B cell (primary cell): ENCODE measurements at regions not wholly inside any gene's neighbourhood (a gene's known extent, or its start where the extent isn't known, plus 50 kb on each side); places are given as distances from the start of the nearest gene placed in this dataset.
"Not testable (repeated sequence)": the region's sequence is repeated elsewhere in the genome, so short reads cannot be mapped to it uniquely, and the experiment has no call there.

ENCODE experiments used
- ATAC-seq: fragments of 200-7000 bp; cut with Tn5 transposase; one replicate; pipeline ENCODE4 v1.10.0; 2021; ENCODE audit warnings: low read depth, mild to moderate bottlenecking, moderate number of reproducible peaks, moderate library complexity
- CTCF ChIA-PET: fragments of 350-600 bp; sonication (Branson Sonifier 250); formaldehyde crosslinking; loops from one replicate; lab custom pipeline; 2021; ENCODE audit warnings: antibody characterized with exemption, inconsistent platforms; lab: Charles Lee
- POLR2A ChIA-PET: fragments of 350-600 bp; sonication (Branson Sonifier 250); formaldehyde crosslinking; loops from one replicate; lab custom pipeline; 2021; ENCODE audit warnings: antibody characterized with exemption; lab: Charles Lee
- DNase-seq: peaks from one replicate; pipeline ENCODE4 v3.0.0; 2013
- H2AFZ ChIP-seq: 2 replicates; pipeline ENCODE4 v1.6.1; 2012; ENCODE audit warnings: mild to moderate bottlenecking, low read depth, low read length; ENCODE audit not compliant: insufficient read depth, poor library complexity, severe bottlenecking
- H3K27ac ChIP-seq, 2 donors: 1 replicate in 1 of 2; 2 replicates in 1 of 2; pipeline ENCODE4 v1.5.1; 2012 to 2013; ENCODE audit warnings: low read length in 2 of 2, mild to moderate bottlenecking in 2 of 2, moderate library complexity in 1 of 2
- H3K27me3 ChIP-seq, 4 experiments: fragments of 200-600 bp in 1 of 4; sonication (generic) in 1 of 4; replicated peaks in 1 of 4; 1 replicate in 2 of 4; 2 replicates in 2 of 4; pipeline versions ENCODE4 v1.6.1 to v1.7.0; 2013 to 2016; ENCODE audit warnings: low read length in 3 of 4, mild to moderate bottlenecking in 2 of 4, mixed read lengths in 1 of 4, moderate library complexity in 1 of 4; ENCODE audit not compliant: insufficient read depth in 4 of 4, control insufficient read depth in 3 of 4; ENCODE audit errors: control extremely low read depth in 1 of 4
- H3K36me3 ChIP-seq, 2 experiments: replicated peaks in 1 of 2; 1 replicate in 1 of 2; 2 replicates in 1 of 2; pipeline versions ENCODE4 v1.6.1 to v1.7.1; 2013; ENCODE audit warnings: low read length in 1 of 2; ENCODE audit not compliant: insufficient read depth in 2 of 2, control insufficient read depth in 1 of 2; ENCODE audit errors: control extremely low read depth in 1 of 2, extremely low read depth in 1 of 2
- H3K4me1 ChIP-seq, 2 donors: fragments of 200-600 bp in 1 of 2; sonication (generic) in 1 of 2; 1 replicate in 1 of 2; 2 replicates in 1 of 2; pipeline versions ENCODE4 v1.5.1 to v1.6.1; 2013 to 2017; ENCODE audit warnings: low read length in 2 of 2; ENCODE audit not compliant: control insufficient read depth in 2 of 2, insufficient read depth in 2 of 2
- H3K4me2 ChIP-seq: replicated peaks from 2 replicates; pipeline ENCODE3; 2012; ENCODE audit warnings: mild to moderate bottlenecking, low read depth, low read length; ENCODE audit not compliant: poor library complexity, severe bottlenecking
- H3K4me3 ChIP-seq, 5 experiments: fragments of 200-600 bp in 1 of 5; sonication (generic) in 1 of 5; 1 replicate in 3 of 5; 2 replicates in 2 of 5; pipeline versions ENCODE4 v1.5.1 to v1.7.0; 2011 to 2016; ENCODE audit warnings: low read length in 4 of 5, mild to moderate bottlenecking in 4 of 5, low read depth in 2 of 5, control low read depth in 1 of 5, moderate library complexity in 1 of 5; ENCODE audit not compliant: insufficient read depth in 1 of 5; ENCODE audit errors: control extremely low read depth in 1 of 5, extremely low read depth in 1 of 5
- H3K79me2 ChIP-seq: fragments of 200-600 bp; sonication (generic); one replicate; pipeline ENCODE4 v1.6.0; 2016; ENCODE audit warnings: low read length; ENCODE audit not compliant: control insufficient read depth, insufficient read depth
- H3K9ac ChIP-seq: fragments of 200-600 bp; sonication (generic); 2 replicates; pipeline ENCODE4 v1.6.1; 2017; ENCODE audit warnings: mild to moderate bottlenecking, low read length, moderate library complexity
- H3K9me3 ChIP-seq, 3 donors: one replicate each; pipeline versions ENCODE4 v1.6.1 to v1.7.1; 2013; ENCODE audit warnings: low read length in 2 of 3; ENCODE audit not compliant: control insufficient read depth in 2 of 3, insufficient read depth in 1 of 3; ENCODE audit errors: control extremely low read depth in 1 of 3
- H4K20me1 ChIP-seq: 2 replicates; pipeline ENCODE4 v1.6.0; 2012; ENCODE audit warnings: mild to moderate bottlenecking, low read length; ENCODE audit not compliant: insufficient read depth, control insufficient read depth, poor library complexity, severe bottlenecking
- H3K27ac Mint-ChIP-seq: one replicate; pipeline ENCODE4 v1.8.0; 2021; ENCODE audit warnings: mixed read lengths
- H3K27me3 Mint-ChIP-seq: one replicate; pipeline ENCODE4 v1.8.0; 2021; ENCODE audit warnings: mixed read lengths
- H3K4me1 Mint-ChIP-seq: one replicate; pipeline ENCODE4 v1.8.0; 2021; ENCODE audit warnings: mixed read lengths
- H3K4me3 Mint-ChIP-seq: one replicate; pipeline ENCODE4 v1.8.0; 2021; ENCODE audit warnings: mixed read lengths
- H3K9me3 Mint-ChIP-seq: one replicate; pipeline ENCODE4 v1.8.0; 2022; ENCODE audit warnings: mixed read lengths; ENCODE audit not compliant: insufficient read depth
- CTCF ChIP-seq: fragments of 200-600 bp; IDR thresholded peaks from one replicate; pipeline ENCODE4 v1.8.0; 2022; ENCODE audit warnings: antibody characterized with exemption, mild to moderate bottlenecking
- EZH2 ChIP-seq: IDR thresholded peaks from 2 replicates; pipeline ENCODE4 v1.6.1; 2012; ENCODE audit warnings: borderline replicate concordance, low read depth, mild to moderate bottlenecking, moderate library complexity, low read length; ENCODE audit not compliant: insufficient read depth, poor library complexity, severe bottlenecking
- WGBS: methylation state at CpG from one replicate; pipeline ENCODE4 v1.1.5; 2013; ENCODE audit warnings: missing lambda C conversion rate; ENCODE audit not compliant: insufficient coverage; 5-methylcytosine and 5-hydroxymethylcytosine counted together
- intact Hi-C: fragments of 100-400 bp; cut with micrococcal nuclease; formaldehyde crosslinking; loops from one replicate; pipeline ENCODE4 v1.10.0; 2022

GRCh38 chr3:147159141-147159540 is 247.2 kb downstream of the ZIC4 start:
- H3K9ac ChIP-seq = no peak overlapping the region
- H3K4me2 ChIP-seq = no peak overlapping the region
- H3K36me3 ChIP-seq = no peaks in the 10 kb centered on the region
- intact Hi-C loops = no loop called here
- TF ChIP-seq EZH2 (no peak), CTCF (no peak)
- peaks cover 0 to 3% (median 3%) of the 10 kb centered on the region in 3 donors for H3K9me3 ChIP-seq
- no peaks in the 10 kb centered on the region for H3K79me2 ChIP-seq
- ATAC-seq (no peak), DNase-seq (no peak)
- no peak overlapping the region for H3K27ac ChIP-seq
- POLR2A ChIA-PET = no interaction called here
- H3K27me3 ChIP-seq = no peaks in the 10 kb centered on the region
- H3K9me3 Mint-ChIP-seq = no peaks in the 10 kb centered on the region
- H3K4me1 ChIP-seq = no peaks in the 10 kb centered on the region
- H3K4me3 Mint-ChIP-seq = no peak overlapping the region
- H2AFZ ChIP-seq = no peak overlapping the region
- CTCF ChIA-PET = interaction anchor here (1.2 kb wide), 1 partner anchor 14 kb away, joined by 3 read pairs; no protein-coding TSS in a partner anchor
- H3K27ac Mint-ChIP-seq = no peak overlapping the region
- WGBS = 73% methylated on average over 1 of the region's 1 CpG
- H4K20me1 ChIP-seq = no peaks in the 10 kb centered on the region
- H3K4me1 Mint-ChIP-seq = no peaks in the 10 kb centered on the region
- no peaks in the 10 kb centered on the region for H3K27me3 Mint-ChIP-seq
- H3K4me3 ChIP-seq = no peak overlapping the region

GRCh38 chr3:147157631-147158030 is 248.7 kb downstream of the ZIC4 start:
- Histone ChIP-seq H3K27me3 (no peaks in the 10 kb centered on the region), H3K9ac (no peak overlapping the region), H3K9me3 (peaks cover 0 to 9% (median 3%) of the 10 kb centered on the region in 3 donors), H2AFZ (no peak overlapping the region), H4K20me1 (no peaks in the 10 kb centered on the region), H3K4me2 (no peak overlapping the region), H3K4me1 (no peaks in the 10 kb centered on the region), H3K36me3 (no peaks in the 10 kb centered on the region), H3K79me2 (no peaks in the 10 kb centered on the region), H3K4me3 (no peak overlapping the region), H3K27ac (no peak overlapping the region)
- no peak overlapping the region for H3K4me3 Mint-ChIP-seq
- no peaks in the 10 kb centered on the region for H3K27me3 Mint-ChIP-seq
- no peaks in the 10 kb centered on the region for H3K9me3 Mint-ChIP-seq
- intact Hi-C loops = no loop called here
- POLR2A ChIA-PET = no interaction called here
- ATAC-seq (no peak), DNase-seq (no peak)
- TF ChIP-seq EZH2 (no peak), CTCF (no peak)
- CTCF ChIA-PET = interaction anchor here (1.1 kb wide), 1 partner anchor 9 kb away, joined by 4 read pairs; no protein-coding TSS in a partner anchor
- 70% methylated on average over 2 of the region's 3 CpGs for WGBS
- H3K27ac Mint-ChIP-seq = no peak overlapping the region
- no peaks in the 10 kb centered on the region for H3K4me1 Mint-ChIP-seq

GRCh38 chr3:147154988-147155387 is 251.4 kb downstream of the ZIC4 start:
- DNase-seq, intact Hi-C loops, H3K27me3 ChIP-seq, H3K4me1 Mint-ChIP-seq, H2AFZ ChIP-seq, H3K27ac ChIP-seq, H4K20me1 ChIP-seq, H3K27me3 Mint-ChIP-seq, ATAC-seq, POLR2A ChIA-PET, H3K9me3 ChIP-seq, CTCF ChIA-PET, H3K36me3 ChIP-seq, H3K4me3 ChIP-seq, H3K27ac Mint-ChIP-seq, H3K9ac ChIP-seq, H3K9me3 Mint-ChIP-seq, H3K79me2 ChIP-seq, H3K4me3 Mint-ChIP-seq, H3K4me1 ChIP-seq, H3K4me2 ChIP-seq: not testable (repeated sequence)
- WGBS = no CpG with 5 or more reads among the region's 10 CpGs
